ENCODE measurements at regions not wholly inside any gene's neighbourhood (a gene's known extent, or its start where the extent isn't known, plus 50 kb on each side); places are given as distances from the start of the nearest gene placed in this dataset.

DNA sequence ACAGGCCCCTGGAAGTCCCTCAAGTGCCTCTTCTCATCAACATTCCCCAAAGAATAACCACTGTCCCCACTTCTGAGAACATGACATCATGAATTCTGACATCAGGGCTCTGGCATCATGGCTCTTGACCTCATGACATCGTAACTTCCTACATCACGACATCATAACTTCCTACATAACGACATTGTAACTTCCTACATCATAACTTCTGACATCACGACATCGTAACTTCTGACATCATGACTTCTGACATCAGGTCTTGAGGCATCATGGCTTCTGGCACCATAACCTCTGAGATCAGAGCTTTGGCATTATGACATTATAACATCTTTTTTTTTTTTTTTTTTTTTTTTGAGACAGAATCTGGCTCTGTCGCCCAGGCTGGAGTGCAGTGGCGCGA lies 66.7 kb upstream of the FAM20C start:
- peaks cover 6% of the 10 kb centered on the region for H3K4me1 Mint-ChIP-seq
- TF ChIP-seq, protein P1, sequence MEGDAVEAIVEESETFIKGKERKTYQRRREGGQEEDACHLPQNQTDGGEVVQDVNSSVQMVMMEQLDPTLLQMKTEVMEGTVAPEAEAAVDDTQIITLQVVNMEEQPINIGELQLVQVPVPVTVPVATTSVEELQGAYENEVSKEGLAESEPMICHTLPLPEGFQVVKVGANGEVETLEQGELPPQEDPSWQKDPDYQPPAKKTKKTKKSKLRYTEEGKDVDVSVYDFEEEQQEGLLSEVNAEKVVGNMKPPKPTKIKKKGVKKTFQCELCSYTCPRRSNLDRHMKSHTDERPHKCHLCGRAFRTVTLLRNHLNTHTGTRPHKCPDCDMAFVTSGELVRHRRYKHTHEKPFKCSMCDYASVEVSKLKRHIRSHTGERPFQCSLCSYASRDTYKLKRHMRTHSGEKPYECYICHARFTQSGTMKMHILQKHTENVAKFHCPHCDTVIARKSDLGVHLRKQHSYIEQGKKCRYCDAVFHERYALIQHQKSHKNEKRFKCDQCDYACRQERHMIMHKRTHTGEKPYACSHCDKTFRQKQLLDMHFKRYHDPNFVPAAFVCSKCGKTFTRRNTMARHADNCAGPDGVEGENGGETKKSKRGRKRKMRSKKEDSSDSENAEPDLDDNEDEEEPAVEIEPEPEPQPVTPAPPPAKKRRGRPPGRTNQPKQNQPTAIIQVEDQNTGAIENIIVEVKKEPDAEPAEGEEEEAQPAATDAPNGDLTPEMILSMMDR (IDR thresholded peaks at IDR 0.05; ENCODE audit: unreplicated experiment): no peak
- H3K4me3 Mint-ChIP-seq: no peak overlapping the region
- H3K36me3 Mint-ChIP-seq: no peaks in the 10 kb centered on the region
- H3K27ac Mint-ChIP-seq: no peak overlapping the region
- no peaks in the 10 kb centered on the region for H3K9me3 Mint-ChIP-seq
- H3K27me3 Mint-ChIP-seq (ENCODE audit: low read depth): peaks cover 18% of the 10 kb centered on the region
- DNase-seq (ENCODE audit: low spot score in 2 of 2, unreplicated experiment in 2 of 2): no peak

DNA sequence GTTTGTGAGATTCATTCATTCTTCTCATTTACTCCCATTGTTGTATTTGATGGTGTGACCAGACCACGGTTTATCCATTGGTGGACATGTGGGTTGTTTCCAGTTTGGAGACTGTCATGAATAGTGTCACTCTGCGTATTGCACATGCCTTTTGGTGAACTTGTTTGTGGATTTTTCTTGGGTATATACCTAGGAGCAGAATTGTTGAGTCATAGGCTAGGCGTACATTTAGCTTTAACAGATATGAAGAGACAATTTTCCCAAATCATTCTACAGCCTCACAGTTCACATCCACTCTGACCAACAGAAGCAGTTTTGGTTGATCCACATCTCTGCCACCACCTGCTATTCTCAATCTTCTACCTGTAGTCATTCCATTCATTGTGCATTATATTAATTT lies 66.0 kb upstream of the FAM20C start:
- Mint-ChIP-seq H3K4me1 (no peaks in the 10 kb centered on the region), H3K27me3 (ENCODE audit: low read depth) (peaks cover 12% of the 10 kb centered on the region), H3K4me3 (no peak overlapping the region), H3K27ac (no peak overlapping the region), H3K9me3 (no peaks in the 10 kb centered on the region), H3K36me3 (no peaks in the 10 kb centered on the region)
- DNase-seq (ENCODE audit: low spot score in 2 of 2, unreplicated experiment in 2 of 2): no peak
- TF ChIP-seq, protein P1 (IDR thresholded peaks at IDR 0.05; ENCODE audit: unreplicated experiment): no peak

DNA sequence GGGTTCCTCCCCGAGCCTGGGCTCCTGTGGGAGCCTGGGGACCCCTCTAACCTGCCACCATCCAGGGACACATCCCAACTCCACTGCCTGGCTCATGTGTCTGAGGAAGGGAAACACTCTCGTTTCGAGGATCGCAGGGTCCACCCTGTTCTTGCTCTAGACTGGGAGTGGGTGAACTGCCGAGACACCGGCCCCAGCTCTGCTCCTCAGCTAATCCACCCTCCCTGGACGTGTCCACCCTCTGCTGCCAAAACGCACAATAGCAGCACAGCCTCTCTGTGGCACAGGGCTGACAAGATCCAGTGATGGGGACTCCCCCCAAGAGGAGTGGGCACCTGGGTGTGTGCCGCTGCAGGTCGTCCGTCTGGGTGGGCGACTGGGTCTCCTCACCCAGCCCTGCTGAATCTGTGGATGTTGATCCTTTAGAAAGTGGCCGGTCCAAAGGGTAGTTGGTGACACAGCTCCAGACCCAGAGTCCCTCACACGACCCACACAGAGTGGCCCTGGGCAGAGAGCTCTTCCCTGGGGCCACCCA lies 65.2 kb upstream of the FAM20C start:
- H3K9me3 Mint-ChIP-seq: no peaks in the 10 kb centered on the region
- H3K4me1 Mint-ChIP-seq: no peaks in the 10 kb centered on the region
- TF ChIP-seq, protein P1 (IDR thresholded peaks at IDR 0.05; ENCODE audit: unreplicated experiment): no peak

DNA sequence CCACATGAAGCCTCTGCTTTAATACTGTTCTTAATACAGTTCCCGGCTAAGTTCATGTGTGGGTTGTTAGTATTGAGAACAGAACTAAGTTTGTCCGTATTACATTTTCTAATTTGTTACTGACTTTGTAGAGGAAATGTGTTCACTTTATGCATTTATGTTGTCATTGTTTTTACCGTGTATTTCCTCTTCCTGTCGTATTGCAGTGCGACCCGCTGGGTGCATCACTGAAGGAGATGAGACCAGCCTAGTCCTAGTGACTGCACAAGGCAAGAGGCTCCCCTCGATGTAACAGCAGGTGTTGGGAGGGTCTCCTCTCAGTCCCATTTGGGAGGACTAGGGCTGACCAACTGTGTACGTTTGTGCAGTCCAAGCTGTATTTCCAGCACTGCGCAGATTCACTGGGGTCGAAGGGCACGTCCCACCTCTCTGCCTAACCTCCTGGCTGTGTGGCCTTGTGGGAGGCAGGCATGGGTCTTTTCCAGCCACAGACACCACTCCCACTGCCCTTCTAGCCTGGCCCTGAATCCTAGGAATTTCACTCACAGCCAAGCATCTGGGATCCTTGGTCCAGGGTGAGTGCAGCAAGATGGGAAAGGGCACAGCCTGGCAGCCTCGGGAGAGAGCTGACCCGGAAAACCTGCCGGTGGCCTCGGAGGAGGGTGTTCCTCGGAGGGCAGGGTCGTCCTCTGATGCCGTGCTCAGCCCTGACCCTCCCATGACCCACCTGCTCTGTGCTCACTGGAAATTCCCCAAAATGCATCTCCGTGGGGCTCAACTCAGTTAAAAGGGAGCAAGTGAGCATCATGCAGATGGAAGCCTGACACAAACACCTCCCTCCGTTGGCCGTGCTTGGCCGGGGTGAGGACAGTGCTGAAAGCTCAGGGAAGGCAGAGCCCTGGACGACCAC lies 63.9 kb upstream of the FAM20C start:
- no peaks in the 10 kb centered on the region for H3K4me1 Mint-ChIP-seq
- no peak for DNase-seq (ENCODE audit: low spot score in 2 of 2, unreplicated experiment in 2 of 2)
- TF ChIP-seq, protein P1 (IDR thresholded peaks at IDR 0.05; ENCODE audit: unreplicated experiment): no peak
- H3K4me3 Mint-ChIP-seq: no peak overlapping the region
- H3K36me3 Mint-ChIP-seq: no peaks in the 10 kb centered on the region
- no peak overlapping the region for H3K27ac Mint-ChIP-seq
- H3K27me3 Mint-ChIP-seq (ENCODE audit: low read depth): peaks cover 12% of the 10 kb centered on the region
- no peaks in the 10 kb centered on the region for H3K9me3 Mint-ChIP-seq

More for the DNA sequence above, 65.2 kb upstream of the FAM20C start:
- Mint-ChIP-seq H3K27me3 (ENCODE audit: low read depth) (peaks cover 12% of the 10 kb centered on the region), H3K4me3 (no peak overlapping the region), H3K27ac (no peak overlapping the region), H3K36me3 (no peaks in the 10 kb centered on the region)
- DNase-seq (ENCODE audit: low spot score in 2 of 2, unreplicated experiment in 2 of 2): no peak

DNA sequence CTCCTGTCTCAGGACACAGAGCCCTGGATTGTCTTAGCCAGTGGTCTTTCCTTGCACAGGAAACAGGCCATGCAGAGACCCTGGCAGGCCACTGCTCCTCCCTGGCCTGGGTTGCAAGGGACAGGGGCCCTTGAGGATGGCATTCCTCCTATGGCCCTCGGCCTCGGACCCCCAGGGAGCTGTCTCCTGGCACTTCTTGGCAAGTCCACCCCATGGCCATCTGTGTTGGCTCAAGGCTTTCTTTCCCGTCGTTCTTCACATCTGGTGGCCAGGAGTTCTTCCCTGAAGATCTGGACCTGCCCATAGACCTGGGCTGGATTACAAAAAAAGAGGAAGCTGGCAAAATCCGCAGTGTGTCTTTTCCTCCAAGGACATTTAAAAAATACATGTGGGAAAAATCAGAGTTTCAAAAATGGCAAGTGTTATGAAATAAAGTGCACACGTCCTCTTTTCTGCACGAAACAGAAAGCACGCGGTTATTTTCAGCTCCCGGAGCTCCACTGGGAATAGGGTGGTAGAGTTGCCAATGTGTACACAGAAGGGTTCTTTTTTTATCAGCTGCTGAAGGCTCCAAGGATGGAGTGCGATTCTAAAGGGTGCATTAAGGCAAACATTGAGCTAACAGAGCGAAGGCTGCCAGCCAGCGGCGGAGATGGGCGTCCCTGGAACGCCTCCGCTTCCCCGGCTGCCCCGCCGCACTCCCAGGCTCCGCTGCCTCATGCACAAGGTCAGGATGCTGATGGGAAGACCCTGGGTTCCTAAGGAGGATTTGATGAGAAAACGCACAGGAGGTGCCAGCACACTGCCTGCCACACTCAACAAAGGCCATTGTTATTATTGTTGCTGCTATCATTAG lies 62.8 kb upstream of the FAM20C start:
- no peaks in the 10 kb centered on the region for H3K9me3 Mint-ChIP-seq
- H3K27me3 Mint-ChIP-seq (ENCODE audit: low read depth): peaks cover 15% of the 10 kb centered on the region
- TF ChIP-seq, protein P1 (IDR thresholded peaks at IDR 0.05; ENCODE audit: unreplicated experiment): no peak
- DNase-seq (ENCODE audit: low spot score in 2 of 2, unreplicated experiment in 2 of 2): no peak
- H3K36me3 Mint-ChIP-seq: no peaks in the 10 kb centered on the region
- H3K27ac Mint-ChIP-seq: no peak overlapping the region
- no peaks in the 10 kb centered on the region for H3K4me1 Mint-ChIP-seq
- no peak overlapping the region for H3K4me3 Mint-ChIP-seq

All from mesothelial cell of epicardium (in vitro differentiated cells).